DMS114 treated with DMSO at 0.1 percent for 48 hours (cell line): ENCODE measurements at regions not wholly inside any gene's neighbourhood (a gene's known extent, or its start where the extent isn't known, plus 50 kb on each side); places are given as distances from the start of the nearest gene placed in this dataset.
"Not testable (repeated sequence)": the region's sequence is repeated elsewhere in the genome, so short reads cannot be mapped to it uniquely, and the experiment has no call there.

Source experiments
- DNase-seq: peaks from one replicate; lab custom pipeline; 2025; ENCODE audit not compliant: unreplicated experiment; lab: John Stamatoyannopoulos, UW

DNA sequence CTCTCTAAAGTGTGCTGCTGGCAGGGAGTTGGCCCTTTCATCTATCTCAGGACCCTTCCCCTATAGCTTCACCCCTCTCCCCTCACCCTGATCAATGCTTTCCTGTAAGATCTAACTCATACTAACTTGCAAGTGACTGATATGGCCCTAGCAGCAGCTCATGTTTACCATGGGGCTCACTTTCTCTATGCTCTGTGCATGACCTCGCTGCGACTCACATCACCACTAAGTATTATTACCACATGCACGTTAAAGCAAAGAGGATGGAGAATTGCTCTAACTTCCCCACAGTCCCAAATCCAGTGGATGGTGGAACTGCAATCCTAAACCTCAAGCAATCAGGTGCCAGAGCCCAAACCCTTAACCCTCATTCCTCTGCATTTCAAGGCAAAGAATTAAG is 626.6 kb downstream of the MID1IP1 start:
- DNase-seq: no peak

DNA sequence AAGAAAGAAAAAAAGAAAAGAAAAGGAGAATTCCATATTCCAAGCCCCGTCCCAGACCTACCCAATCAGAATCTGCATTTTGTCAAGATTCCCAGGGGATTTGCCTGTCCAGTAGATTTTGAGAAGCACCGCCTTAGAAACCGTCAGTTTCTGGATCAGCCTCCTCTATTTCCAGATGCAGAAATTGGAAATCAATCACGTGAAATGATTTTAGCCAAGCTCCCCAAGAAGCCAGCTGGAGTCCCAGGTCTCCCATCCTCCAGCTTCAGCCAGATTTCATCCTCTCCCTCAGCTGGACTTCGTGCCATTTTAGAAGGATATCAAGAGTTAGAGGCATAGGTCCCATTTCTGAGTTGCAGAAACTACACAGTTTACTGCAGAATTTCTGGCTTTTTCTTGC is 629.3 kb downstream of the MID1IP1 start:
- no peak for DNase-seq

DNA sequence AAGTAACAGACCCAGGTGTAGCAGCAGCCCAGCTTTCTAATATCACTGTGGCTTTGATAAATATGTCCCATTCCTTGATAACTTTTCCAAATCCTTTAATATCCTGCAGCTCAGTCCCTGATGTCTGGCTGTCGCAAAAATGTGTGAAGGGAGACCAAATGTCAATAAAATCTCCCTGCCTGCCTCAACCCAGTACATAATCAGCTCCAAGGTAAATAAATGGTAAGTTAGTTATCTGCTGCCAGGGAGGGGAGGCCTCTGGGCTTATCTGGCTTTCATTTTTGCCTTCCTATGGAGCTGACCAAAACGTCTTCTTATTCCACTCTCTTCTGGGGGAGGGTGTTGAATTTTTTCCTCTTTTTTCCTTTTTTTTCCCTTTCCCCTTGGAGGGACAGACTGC is 630.6 kb downstream of the MID1IP1 start:
- DNase-seq: no peak

DNA sequence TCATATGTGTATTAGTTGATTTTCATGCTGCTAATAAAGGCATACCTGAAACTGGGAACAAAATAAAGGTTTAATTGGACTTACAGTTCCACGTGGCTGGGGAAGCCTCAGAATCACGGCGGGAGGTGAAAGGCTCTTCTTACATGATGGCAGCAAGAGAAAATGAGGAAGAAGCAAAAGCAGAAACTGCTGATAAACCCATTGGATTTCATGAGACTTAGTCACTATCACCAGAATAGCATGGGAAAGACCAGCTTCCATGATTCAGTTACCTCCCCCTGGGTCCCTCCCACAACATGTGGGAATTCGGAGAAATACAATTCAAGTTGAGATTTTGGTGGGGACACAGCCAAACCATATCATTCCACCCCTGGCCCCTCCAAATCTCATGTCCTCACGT is 633.4 kb downstream of the MID1IP1 start:
- not testable (repeated sequence) for DNase-seq

DNA sequence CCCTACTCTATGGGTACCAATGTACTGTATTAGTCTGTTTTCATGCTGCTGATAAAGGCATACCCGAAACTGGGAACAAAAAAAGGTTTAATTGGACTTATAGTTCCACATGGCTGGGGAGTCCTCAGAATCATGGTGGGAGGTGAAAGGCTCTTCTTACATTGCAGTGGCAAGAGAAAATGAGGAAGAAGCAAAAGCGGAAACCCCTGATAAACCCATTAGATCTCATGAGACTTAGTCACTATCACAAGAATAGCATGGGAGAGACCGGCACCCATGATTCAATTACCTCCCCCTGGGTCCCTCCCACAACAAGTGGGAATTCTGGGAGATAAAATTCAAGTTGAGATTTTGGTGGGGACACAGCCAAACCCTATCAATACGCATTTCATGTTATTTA is 635.3 kb downstream of the MID1IP1 start:
- not testable (repeated sequence) for DNase-seq

DNA sequence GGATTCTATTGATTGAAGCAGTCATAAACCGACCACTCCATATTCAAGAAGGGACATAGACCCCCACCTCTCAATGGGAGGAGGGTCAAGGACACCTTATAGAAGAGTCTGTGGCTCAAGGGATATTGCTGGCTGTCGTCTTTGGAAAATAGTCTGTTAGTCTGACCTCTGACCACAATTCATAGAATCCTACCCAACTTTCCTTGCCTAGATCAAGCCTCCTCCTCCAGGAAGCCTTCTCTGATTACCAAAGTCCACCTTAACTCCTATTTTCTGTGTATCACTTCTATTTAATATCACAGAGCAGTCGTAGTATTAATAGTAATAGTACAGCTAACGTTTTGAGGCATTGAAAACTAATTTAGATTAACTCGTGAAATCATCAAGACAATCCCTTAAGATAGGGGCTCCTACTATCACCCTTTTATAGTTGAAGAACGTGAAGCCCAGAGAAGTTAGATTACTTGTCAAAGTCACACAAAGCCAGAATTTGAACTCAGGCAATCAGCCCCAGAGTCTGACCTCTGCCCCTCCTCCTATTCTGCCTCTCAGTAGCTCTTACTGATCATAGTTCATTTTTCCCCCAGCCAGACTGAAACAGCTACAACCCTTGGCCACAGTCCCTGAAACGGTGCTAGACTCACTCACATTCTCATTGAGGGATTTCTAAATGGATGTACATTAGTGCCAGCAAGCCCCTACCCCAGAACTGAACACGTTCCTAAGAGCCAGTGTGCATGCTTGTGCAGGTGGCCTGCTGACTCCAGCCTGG is 636.6 kb downstream of the MID1IP1 start:
- DNase-seq: no peak

DNA sequence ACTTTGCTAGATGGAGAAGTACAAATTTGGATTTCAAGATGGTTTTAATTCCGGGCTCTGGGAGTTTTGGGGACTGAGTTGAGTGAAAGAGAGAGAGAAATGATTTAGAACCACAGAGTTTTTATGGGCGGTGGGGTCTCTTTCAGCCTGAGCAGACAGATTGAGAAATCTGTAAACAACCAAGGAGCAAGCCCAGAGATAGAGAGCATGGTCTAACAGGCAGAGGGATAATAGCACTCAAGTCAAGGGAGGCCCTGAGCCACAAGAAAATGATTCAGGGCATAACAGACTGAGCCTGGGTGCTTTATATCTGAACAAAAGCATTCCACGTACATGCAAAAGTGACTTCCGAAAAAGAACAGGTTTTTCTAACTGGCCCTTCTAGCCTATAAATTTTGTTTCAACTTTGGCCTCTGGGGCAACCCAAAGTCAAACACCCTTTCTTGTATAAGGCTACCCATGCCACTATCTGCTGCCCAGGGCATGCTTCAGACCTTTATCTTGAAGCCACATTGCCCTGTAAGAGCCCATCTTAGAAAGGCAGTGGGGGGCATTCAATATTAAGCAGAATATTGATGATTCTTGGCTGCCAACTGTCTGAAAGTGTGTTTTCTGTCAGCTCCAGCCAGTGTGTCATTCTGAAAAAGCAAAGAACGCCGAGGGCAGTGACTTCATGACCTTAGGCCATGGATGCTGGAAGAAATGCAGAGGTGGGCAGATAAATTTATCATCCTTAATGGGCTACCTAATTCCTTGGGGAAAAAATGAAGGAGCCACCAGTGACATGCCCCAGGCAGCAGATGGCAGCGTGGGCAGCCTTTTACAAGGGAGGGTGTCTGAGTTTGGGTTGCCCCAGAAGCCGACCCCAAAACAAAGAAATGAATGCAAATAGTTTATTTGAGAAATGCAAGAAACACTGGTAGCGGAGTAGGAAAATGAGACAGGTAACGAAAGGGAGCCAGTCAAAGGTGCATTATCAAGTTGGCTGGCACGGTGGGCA is 637.6 kb downstream of the MID1IP1 start:
- no peak for DNase-seq

DNA sequence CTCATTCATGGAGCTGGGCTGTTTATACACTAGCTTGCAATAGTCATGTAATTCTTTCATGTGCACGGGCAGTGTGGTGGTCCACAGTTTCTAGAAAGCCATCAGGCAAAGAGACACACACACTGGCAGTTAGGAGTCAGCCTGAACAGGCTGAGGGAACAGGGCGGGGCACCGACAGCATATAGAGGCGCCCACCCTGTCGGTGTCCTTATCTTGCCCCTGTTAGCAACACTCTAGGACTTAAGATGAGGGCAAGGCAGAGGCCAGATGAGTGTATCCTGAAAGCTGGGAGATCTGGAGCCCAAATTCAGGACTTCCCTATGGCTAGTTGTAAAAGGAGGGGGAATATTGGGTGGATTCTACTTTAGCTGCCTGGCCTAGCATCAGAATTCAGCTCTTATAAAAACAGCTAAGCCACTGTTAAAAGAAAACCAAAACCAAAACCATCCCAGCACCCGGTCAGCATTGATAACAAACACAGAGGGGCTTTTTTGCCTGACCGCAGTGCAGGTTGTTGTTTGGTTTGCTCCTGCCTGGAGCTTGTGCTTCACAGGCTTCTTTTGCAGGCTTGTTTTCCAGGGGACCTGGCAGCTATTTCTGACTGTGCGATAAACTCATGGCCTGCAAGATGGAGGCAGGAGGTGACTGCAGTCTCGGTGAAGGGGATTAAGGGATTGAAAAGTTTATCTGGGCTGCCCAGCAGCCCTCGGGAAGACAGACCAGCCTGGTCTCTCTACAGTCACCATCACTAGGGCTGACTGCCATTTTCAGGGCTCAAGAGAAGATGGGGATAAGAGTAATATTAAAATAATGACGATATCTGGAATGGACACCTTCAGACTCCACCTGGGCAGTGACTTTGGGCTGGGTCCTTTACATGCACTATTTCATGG is 638.9 kb downstream of the MID1IP1 start:
- no peak for DNase-seq

DNA sequence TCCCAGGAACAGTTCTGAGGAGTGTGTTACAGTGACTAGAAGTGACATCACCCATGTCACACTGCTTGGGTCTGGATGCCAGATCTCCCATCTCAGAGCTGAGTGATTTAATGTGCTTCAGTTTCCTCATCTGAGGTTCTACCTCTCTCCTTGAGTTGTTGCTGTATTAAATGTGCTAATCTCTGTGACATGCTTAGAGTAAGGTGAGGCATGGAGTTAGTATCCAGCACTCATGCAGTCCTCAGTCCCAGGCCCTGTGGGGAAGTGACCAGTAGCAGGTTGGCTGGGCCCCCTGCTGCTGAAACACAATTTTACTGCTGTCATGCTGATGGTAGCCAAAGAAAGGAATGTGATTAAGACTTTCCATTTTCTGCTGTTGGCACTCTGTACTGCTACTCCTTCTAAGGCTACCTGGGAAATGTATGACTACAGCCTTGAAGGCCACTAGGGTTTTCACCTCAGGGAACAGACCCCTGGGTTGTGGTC is 639.6 kb downstream of the MID1IP1 start:
- DNase-seq: no peak

DNA sequence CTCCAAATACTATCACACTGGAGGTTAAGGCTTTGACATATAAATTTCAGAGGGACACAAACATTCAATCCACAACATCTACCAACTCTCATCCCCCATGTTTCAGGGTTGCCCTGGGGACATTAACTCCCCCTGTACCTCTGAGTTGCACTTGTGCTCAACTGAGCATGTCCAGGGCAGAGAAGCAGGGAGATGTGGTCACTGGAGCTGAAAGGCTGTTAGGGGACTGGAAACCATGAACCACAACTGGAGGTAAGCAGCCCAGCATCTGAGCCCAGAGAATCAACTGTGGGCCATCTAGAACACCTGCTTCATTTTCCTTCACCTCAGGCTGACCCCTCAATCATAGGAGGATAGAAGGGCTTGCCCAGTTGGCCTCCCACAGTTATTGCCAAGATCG is 641.1 kb downstream of the MID1IP1 start:
- DNase-seq: no peak

DNA sequence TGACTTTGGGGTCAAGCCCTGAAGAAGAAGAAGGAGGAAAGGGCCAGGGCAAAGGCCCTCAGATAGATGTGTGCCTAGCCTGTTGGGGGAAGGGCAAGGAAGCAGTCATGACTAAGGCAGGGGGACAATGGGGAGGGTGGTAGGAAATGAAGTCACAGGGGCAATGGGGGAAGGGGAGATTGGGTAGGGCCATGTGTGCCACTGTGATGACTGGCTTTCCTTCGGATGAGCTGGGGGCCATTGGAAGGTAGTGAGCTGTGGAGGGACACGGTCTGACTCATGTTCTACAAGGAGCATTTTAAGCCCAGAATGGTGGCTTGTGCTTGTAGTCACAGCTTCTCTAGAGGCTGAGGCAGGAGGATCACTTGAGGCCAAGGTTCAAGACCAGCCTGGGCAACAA is 642.0 kb downstream of the MID1IP1 start:
- no peak for DNase-seq

DNA sequence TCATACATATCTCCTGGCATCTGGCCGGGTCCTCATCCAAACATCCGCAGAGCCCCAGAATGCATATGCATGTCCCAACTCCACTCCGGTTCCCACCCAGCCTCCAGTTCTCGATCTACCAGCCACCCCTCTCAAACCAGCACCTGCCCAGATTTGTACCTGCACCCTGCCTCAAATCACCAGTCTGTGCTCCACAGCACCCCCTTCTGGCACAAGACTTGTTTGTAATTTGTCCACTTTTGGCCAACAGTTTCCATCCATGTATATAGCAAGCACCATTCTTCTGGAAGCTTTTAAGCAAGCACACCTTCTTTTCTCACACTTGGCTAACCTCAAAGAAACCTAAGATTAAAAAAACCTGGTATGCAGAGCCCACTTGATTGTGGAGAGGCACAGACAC is 644.1 kb downstream of the MID1IP1 start:
- no peak for DNase-seq

DNA sequence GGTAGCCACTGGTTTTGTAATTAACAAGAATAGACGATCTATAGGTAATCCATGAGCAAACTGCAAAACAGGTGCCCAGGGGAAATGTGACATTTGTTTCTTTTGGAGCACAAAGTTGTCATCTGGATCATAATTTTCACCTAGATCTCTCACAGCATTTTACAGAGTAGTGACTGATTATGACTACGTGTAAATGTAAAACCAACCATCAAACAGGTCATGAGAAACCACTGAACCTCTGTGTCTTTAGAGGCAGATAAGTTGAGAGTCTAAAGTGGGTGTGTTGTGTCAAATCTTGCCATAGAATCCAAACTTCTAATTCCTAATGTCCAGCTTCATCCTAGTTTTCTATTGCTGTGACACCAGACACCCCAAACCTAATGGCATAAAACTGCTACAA is 648.1 kb downstream of the MID1IP1 start:
- no peak for DNase-seq

DNA sequence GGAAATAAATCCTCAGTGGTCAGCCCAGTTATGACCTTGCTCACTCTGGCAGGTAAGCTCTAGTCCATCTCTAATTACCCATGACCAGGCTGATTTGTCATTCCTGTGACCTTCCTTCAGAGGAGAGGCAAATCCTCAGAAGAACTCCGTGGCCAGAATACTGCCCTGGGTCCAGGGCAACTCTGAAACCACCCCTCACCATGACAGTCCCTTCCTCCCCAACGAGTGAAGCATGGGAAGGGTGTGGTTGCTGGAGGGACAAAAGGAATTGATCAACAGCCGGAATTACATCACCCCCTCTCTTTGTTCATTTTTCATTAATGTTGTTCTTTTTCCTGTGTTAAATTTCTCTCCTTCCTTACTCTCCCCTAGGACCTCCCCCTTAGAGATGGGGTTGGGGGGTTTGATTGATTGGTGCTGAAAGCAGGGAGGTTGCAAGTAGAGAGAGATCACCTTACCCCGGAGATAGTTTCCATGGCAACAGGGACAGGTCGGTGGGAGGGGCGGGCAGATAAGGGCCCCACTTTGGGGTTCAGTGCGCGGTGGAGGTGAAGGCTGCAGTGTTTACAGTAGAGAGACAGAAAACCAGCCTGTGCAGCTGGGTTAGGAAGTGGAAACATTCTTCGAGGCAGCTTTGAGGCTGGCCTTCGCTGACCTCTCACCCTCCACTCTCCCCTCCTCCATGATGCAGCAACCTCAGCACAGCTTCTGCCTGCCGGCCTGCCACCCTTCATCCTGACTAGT is 647.4 kb downstream of the BCOR start:
- no peak for DNase-seq

DNA sequence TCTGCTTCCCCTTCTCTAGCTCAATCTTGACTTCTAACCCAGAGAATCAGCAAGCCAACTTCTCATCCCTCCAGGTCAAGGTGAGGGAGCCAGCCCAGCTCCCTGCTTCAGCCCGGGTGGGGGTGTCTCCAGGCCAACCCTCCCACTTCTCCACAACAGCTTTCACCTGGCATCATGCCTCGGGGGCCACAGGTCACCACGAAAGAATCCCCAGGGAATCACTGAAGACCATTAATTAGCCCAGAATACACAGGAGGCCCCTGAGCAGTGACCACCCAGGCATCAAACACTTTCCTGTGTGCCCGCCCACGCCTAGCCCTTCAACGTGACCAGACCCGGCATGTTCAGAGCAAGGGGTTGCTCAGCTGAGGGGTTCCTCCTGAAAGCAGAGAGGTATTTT is 646.7 kb downstream of the BCOR start:
- DNase-seq: no peak

DNA sequence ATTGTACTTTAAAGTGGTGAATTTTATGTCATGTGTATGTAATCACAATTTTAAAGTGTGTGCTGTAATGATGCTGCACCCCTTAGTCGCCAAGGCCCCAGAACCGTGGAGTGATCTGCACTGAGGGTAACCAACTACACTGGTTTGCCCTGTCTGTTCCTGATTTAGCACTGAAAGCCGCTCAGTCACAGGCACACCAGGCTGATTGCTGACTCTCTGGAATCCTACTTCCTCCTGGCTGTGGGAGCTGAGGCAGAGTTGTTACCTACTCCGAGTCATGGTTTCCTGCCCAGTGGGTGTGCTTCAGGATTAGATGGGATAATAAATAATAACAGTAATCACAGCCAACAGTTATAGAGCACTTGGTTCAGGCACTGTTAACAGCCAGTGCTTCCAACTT is 645.4 kb downstream of the BCOR start:
- DNase-seq: no peak

DNA sequence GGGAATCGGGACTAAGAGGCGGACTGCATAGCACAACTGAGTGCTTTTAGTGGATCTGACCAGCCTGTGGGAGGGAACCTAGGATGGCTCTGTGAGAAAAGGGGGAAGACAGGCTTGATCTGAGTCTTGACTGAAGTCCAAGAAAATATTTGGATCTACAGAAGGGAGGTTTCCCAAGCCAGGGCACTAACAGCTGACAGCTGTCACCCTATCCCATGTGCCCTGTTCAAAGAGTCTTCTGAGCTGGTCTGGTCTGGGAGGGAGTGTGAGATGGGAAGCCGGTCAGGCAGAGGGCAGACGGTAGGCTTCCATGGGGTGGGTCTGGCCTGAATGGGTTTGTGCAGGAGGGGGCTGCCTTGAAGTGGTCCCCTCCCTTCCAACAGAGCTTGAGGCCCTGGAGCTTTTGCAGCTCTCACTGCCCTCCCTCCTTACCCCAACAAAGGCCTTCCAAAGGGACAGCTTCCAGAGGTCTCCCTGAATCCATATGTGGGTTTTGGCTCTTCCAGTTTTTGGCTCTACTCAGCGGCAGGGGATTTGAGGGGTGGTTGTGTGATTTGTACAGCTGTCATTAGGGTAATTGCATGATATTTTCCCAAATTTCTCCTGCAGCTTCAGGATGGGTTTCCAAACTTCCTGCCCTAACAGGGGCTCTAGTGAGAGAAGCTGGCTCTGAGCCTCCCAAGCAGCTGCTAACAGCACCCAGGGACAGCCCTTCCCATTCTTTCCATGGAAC is 643.7 kb downstream of the BCOR start:
- no peak for DNase-seq

DNA sequence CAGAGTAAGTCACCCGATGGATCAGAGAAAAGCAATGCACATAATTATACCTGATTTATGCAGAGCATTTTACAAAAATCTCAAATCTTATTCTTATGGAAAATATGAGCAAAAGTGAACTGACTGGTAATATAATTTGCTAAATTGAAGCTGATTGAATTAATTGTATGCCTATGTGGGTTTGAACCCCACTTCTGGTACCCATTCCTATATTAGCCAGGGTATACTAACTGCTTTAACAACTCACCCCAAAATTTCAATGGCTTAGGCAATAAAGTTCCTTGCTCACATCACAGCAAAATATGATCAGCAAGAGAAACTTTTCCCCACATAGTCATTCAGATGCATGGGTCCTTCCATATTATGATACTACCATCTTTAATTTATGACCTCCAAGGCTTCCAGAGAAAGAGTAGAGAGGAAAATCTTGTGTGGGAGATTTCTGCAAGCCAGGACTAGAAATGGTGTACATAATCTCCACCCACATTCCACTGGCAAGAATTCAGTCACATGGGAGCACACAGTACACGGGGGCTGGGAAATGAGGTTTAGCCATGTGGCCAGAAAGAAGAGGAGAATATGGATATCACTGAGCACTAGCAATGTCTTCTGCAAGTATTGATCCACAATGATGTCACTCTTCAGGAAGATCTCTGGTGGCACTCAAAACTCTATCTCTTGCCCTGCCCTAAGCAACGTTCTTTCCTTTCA is 640.7 kb downstream of the BCOR start:
- no peak for DNase-seq

DNA sequence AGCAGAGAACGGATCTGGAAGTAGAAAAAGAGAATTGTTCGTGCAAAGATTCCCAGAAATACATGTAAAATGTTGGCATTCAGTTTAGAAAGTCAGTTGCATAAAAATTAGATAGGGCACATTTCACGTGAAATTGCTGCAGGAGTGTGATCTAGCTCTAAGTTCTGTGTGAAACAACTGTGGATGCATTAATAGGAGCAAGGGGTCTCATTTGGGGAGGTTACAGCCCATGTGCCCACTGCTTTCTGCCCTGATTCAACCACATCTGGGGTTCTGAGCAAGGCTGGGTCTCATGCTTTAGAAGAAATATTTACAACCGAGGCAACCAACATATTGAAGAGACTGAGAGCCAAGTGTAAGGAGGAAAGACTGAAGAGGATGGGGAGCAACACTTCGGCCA is 639.0 kb downstream of the BCOR start:
- DNase-seq: no peak
